Activated naive CD8-positive, alpha-beta T cell treated with anti-CD3 and anti-CD28 coated beads, Interleukin-2, amount 10 ng/mL, durations not matched to agents 7 days and 5 days (primary cell): ENCODE measurements at regions not wholly inside any gene's neighbourhood (a gene's known extent, or its start where the extent isn't known, plus 50 kb on each side); places are given as distances from the start of the nearest gene placed in this dataset.

Experiments used
- ATAC-seq: fragments of 150-1000 bp; cut with Tn5 transposase; one replicate; pipeline ENCODE4 v1.10.0; 2021; ENCODE audit warnings: low read depth, moderate library complexity
- POLR2A ChIA-PET: fragments of 350-600 bp; sonication (Branson Sonifier 250); formaldehyde crosslinking; loops from one replicate; lab custom pipeline; 2021; ENCODE audit warnings: antibody characterized with exemption; lab: Charles Lee
- DNase-seq: peaks from one replicate; pipeline ENCODE4 v3.0.0; 2021
- H3K27ac Mint-ChIP-seq: one replicate; pipeline ENCODE4 v1.8.0; 2022; ENCODE audit warnings: mild to moderate bottlenecking, mixed read lengths
- H3K27me3 Mint-ChIP-seq: one replicate; pipeline ENCODE4 v1.8.0; 2022; ENCODE audit warnings: mild to moderate bottlenecking, moderate library complexity, mixed read lengths
- H3K36me3 Mint-ChIP-seq: one replicate; pipeline ENCODE4 v1.8.0; 2021; ENCODE audit warnings: mild to moderate bottlenecking, mixed read lengths
- H3K4me1 Mint-ChIP-seq: one replicate; pipeline ENCODE4 v1.8.0; 2021; ENCODE audit warnings: mixed read lengths
- H3K4me3 Mint-ChIP-seq: one replicate; pipeline ENCODE4 v1.8.0; 2022; ENCODE audit warnings: mild to moderate bottlenecking, moderate library complexity, mixed read lengths
- H3K9me3 Mint-ChIP-seq: one replicate; pipeline ENCODE4 v1.8.0; 2021; ENCODE audit warnings: mixed read lengths

- POLR2A ChIA-PET: no interaction called here
- Mint-ChIP-seq H3K36me3 (no peaks in the 10 kb centered on the region), H3K4me3 (no peak overlapping the region), H3K27me3 (peaks cover 6% of the 10 kb centered on the region), H3K9me3 (peaks cover 5% of the 10 kb centered on the region), H3K27ac (no peak overlapping the region), H3K4me1 (no peaks in the 10 kb centered on the region)
- no peak for DNase-seq
- no peak for ATAC-seq
Observed at GRCh38 chr6:106773996-106774629, 144.7 kb downstream of the QRSL1 start.

GRCh38 chr6:106773522-106773921 lies 144.1 kb downstream of the QRSL1 start:
- POLR2A ChIA-PET: no interaction called here
- H3K27ac Mint-ChIP-seq: no peak overlapping the region
- H3K4me1 Mint-ChIP-seq: no peaks in the 10 kb centered on the region
- no peaks in the 10 kb centered on the region for H3K36me3 Mint-ChIP-seq
- DNase-seq (no peak), ATAC-seq (no peak)
- H3K9me3 Mint-ChIP-seq: peaks cover under 1% of the 10 kb centered on the region
- peaks cover 5% of the 10 kb centered on the region for H3K27me3 Mint-ChIP-seq
- no peak overlapping the region for H3K4me3 Mint-ChIP-seq

- no peaks in the 10 kb centered on the region for H3K9me3 Mint-ChIP-seq
- no peak for DNase-seq
- POLR2A ChIA-PET: no interaction called here
- no peak overlapping the region for H3K4me3 Mint-ChIP-seq
- H3K27me3 Mint-ChIP-seq: peaks cover 4% of the 10 kb centered on the region
- no peaks in the 10 kb centered on the region for H3K36me3 Mint-ChIP-seq
- ATAC-seq: no peak
- no peak overlapping the region for H3K27ac Mint-ChIP-seq
- H3K4me1 Mint-ChIP-seq: no peaks in the 10 kb centered on the region
Observed at GRCh38 chr6:106772270-106773142, 143.1 kb downstream of the QRSL1 start.

GRCh38 chr6:106771822-106772221 lies 142.4 kb downstream of the QRSL1 start:
- no peaks in the 10 kb centered on the region for H3K9me3 Mint-ChIP-seq
- no peak for ATAC-seq

GRCh38 chr6:106770663-106771062 lies 141.3 kb downstream of the QRSL1 start:
- no peak for DNase-seq
- Mint-ChIP-seq H3K36me3 (no peaks in the 10 kb centered on the region), H3K27ac (no peak overlapping the region), H3K9me3 (no peaks in the 10 kb centered on the region), H3K27me3 (peaks cover 2% of the 10 kb centered on the region), H3K4me1 (no peaks in the 10 kb centered on the region), H3K4me3 (no peak overlapping the region)
- POLR2A ChIA-PET: no interaction called here
- ATAC-seq: no peak

More at GRCh38 chr6:106771822-106772221, 142.4 kb downstream of the QRSL1 start:
- no peak for DNase-seq
- H3K36me3 Mint-ChIP-seq: no peaks in the 10 kb centered on the region
- H3K27ac Mint-ChIP-seq: no peak overlapping the region
- H3K27me3 Mint-ChIP-seq: peaks cover 2% of the 10 kb centered on the region
- no peak overlapping the region for H3K4me3 Mint-ChIP-seq
- H3K4me1 Mint-ChIP-seq: no peaks in the 10 kb centered on the region
- POLR2A ChIA-PET: no interaction called here

- DNase-seq: no peak
- H3K36me3 Mint-ChIP-seq: no peaks in the 10 kb centered on the region
- no peaks in the 10 kb centered on the region for H3K4me1 Mint-ChIP-seq
- no peaks in the 10 kb centered on the region for H3K9me3 Mint-ChIP-seq
- peaks cover 2% of the 10 kb centered on the region for H3K27me3 Mint-ChIP-seq
- POLR2A ChIA-PET: no interaction called here
- H3K4me3 Mint-ChIP-seq: no peak overlapping the region
- H3K27ac Mint-ChIP-seq: no peak overlapping the region
- ATAC-seq: no peak
Observed at GRCh38 chr6:106770081-106770480, 140.7 kb downstream of the QRSL1 start.

GRCh38 chr6:106767271-106767670 lies 137.9 kb downstream of the QRSL1 start:
- no peaks in the 10 kb centered on the region for H3K4me1 Mint-ChIP-seq
- no peak overlapping the region for H3K27ac Mint-ChIP-seq
- no peaks in the 10 kb centered on the region for H3K9me3 Mint-ChIP-seq
- no peak overlapping the region for H3K4me3 Mint-ChIP-seq
- ATAC-seq: no peak
- no peaks in the 10 kb centered on the region for H3K36me3 Mint-ChIP-seq
- no peak for DNase-seq
- no peaks in the 10 kb centered on the region for H3K27me3 Mint-ChIP-seq
- POLR2A ChIA-PET: no interaction called here

- POLR2A ChIA-PET: no interaction called here
- DNase-seq: no peak
- H3K4me1 Mint-ChIP-seq: no peaks in the 10 kb centered on the region
Observed at GRCh38 chr6:106766201-106766600, 136.8 kb downstream of the QRSL1 start.

GRCh38 chr6:106765496-106765895 lies 136.1 kb downstream of the QRSL1 start:
- H3K4me1 Mint-ChIP-seq: no peaks in the 10 kb centered on the region
- H3K27me3 Mint-ChIP-seq: no peaks in the 10 kb centered on the region
- no peak overlapping the region for H3K4me3 Mint-ChIP-seq
- no peak overlapping the region for H3K27ac Mint-ChIP-seq
- DNase-seq: no peak
- no peak for ATAC-seq
- POLR2A ChIA-PET: no interaction called here
- no peaks in the 10 kb centered on the region for H3K9me3 Mint-ChIP-seq
- no peaks in the 10 kb centered on the region for H3K36me3 Mint-ChIP-seq

More at GRCh38 chr6:106766201-106766600, 136.8 kb downstream of the QRSL1 start:
- H3K27me3 Mint-ChIP-seq: no peaks in the 10 kb centered on the region
- H3K9me3 Mint-ChIP-seq: no peaks in the 10 kb centered on the region
- H3K36me3 Mint-ChIP-seq: no peaks in the 10 kb centered on the region
- H3K27ac Mint-ChIP-seq: no peak overlapping the region
- no peak overlapping the region for H3K4me3 Mint-ChIP-seq
- ATAC-seq: no peak

GRCh38 chr6:106764353-106764980 lies 135.1 kb downstream of the QRSL1 start:
- Mint-ChIP-seq H3K27me3 (no peaks in the 10 kb centered on the region), H3K36me3 (no peaks in the 10 kb centered on the region), H3K4me1 (no peaks in the 10 kb centered on the region), H3K9me3 (no peaks in the 10 kb centered on the region), H3K27ac (no peak overlapping the region), H3K4me3 (no peak overlapping the region)
- POLR2A ChIA-PET: no interaction called here
- no peak for ATAC-seq
- DNase-seq: no peak

GRCh38 chr6:106763361-106763760 lies 134.0 kb downstream of the QRSL1 start:
- DNase-seq (no peak), ATAC-seq (no peak)
- H3K4me1 Mint-ChIP-seq: no peaks in the 10 kb centered on the region
- H3K27me3 Mint-ChIP-seq: no peaks in the 10 kb centered on the region
- H3K9me3 Mint-ChIP-seq: no peaks in the 10 kb centered on the region
- H3K27ac Mint-ChIP-seq: no peak overlapping the region
- H3K4me3 Mint-ChIP-seq: no peak overlapping the region
- POLR2A ChIA-PET: no interaction called here
- H3K36me3 Mint-ChIP-seq: no peaks in the 10 kb centered on the region

- Mint-ChIP-seq H3K27me3 (peaks cover 3% of the 10 kb centered on the region), H3K4me3 (no peak overlapping the region), H3K9me3 (no peaks in the 10 kb centered on the region), H3K27ac (no peak overlapping the region), H3K36me3 (no peaks in the 10 kb centered on the region), H3K4me1 (no peaks in the 10 kb centered on the region)
- ATAC-seq: no peak
- no peak for DNase-seq
- POLR2A ChIA-PET: interaction anchor here (0.7 kb wide), 1 partner anchor 30 kb away, joined by 5 read pairs; no protein-coding TSS in a partner anchor
Observed at GRCh38 chr6:106761160-106761559, 131.8 kb downstream of the QRSL1 start.

GRCh38 chr6:106759112-106759511 lies 129.7 kb downstream of the QRSL1 start:
- no peak for ATAC-seq
- Mint-ChIP-seq H3K4me3 (no peak overlapping the region), H3K4me1 (no peaks in the 10 kb centered on the region), H3K27me3 (peaks cover 3% of the 10 kb centered on the region), H3K9me3 (no peaks in the 10 kb centered on the region), H3K27ac (no peak overlapping the region), H3K36me3 (no peaks in the 10 kb centered on the region)
- DNase-seq: no peak
- POLR2A ChIA-PET: no interaction called here
